ENCODE measurements at regions not wholly inside any gene's neighbourhood (a gene's known extent, or its start where the extent isn't known, plus 50 kb on each side); places are given as distances from the start of the nearest gene placed in this dataset.

GRCh38 chr13:40385858-40386180 is 280.6 kb downstream of the FOXO1 start:
- TF ChIP-seq CTCF (conservative IDR thresholded peaks at IDR 0.05; ENCODE audit: low read depth in 2 of 2) (no peak), POLR2AphosphoS5 (IDR thresholded peaks at IDR 0.05; ENCODE audit: low read depth) (no peak), REST (IDR thresholded peaks at IDR 0.05; ENCODE audit: unreplicated experiment) (no peak), EZH2phosphoT487 (IDR thresholded peaks at IDR 0.05; ENCODE audit: unreplicated experiment) (no peak), EZH2 (IDR thresholded peaks at IDR 0.05; ENCODE audit: low read depth, unreplicated experiment) (no peak), ETS1 (IDR thresholded peaks at IDR 0.05) (no peak), STAT1 (IDR thresholded peaks at IDR 0.05; ENCODE audit: unreplicated experiment) (no peak), JUNB (IDR thresholded peaks at IDR 0.05; ENCODE audit: unreplicated experiment) (no peak), CREB1 (CRISPR knock-in tag; IDR thresholded peaks at IDR 0.05; ENCODE audit: low read depth) (no peak)

Measured in GM23338 (cell line).